ENCODE measurements at regions not wholly inside any gene's neighbourhood (a gene's known extent, or its start where the extent isn't known, plus 50 kb on each side); places are given as distances from the start of the nearest gene placed in this dataset.
"Not testable (repeated sequence)": the region's sequence is repeated elsewhere in the genome, so short reads cannot be mapped to it uniquely, and the experiment has no call there.

DNA sequence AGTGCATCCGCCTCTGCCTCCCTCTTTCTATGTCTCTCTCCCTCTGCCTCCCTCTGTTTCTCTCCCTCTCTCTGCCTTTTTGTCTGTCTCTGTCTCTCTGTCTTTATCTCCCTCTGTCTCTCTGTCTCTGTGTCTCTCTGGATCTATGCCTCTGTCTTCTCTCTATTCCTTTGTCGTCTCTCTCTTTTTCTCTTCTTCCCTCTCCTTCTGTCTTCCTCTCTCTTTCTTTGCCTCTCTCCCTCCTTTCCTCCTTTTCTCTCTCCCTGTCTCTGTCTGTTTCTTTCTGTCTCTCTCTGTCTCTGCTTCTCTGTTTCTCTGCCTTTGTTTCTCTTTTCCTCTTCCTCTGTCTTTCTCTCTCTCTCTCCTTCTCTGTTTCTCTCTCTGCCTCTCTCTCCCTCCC, 678.8 kb upstream of the NRP1 start:
- no peak for DNase-seq

DNA sequence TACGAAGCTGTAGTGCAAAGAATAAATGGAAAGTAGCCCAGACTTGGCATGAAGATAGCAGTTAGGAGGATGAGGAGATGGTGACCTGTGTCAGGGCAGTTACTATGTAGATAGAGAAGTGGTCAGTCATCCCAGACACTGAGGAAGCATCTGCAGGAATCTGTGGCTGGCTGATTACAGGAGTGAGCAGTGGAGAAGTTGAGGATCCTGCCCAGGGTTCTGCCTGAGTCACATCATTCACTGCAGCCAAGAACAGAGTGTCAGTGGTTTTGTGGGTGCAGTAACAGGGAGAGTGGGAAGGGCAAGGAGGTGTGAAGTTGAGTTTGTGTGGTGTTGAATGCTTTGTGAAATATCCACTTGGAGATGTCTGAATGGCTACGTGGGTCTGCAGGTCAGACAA, 676.4 kb upstream of the NRP1 start:
- no peak for DNase-seq

DNA sequence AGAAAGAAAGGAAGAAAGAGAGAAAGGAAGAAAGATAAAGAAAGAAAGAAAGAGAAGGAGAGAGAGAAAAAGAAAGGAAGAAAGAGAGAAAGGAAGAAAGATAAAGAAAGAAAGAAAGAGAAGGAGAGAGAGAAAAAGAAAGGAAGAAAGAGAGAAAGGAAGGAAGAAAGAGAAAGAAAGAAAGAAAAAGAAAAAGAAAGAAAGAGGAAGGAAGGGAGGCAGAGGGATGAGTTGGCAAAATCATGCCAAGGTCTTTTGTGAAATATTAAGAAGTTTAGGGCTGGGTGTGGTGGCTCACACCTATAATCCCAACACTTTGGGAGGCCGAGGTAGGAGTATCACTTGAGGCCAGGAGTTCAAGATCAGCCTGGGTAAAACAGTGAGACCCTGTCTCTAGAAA, 675.8 kb upstream of the NRP1 start:
- DNase-seq = not testable (repeated sequence)

DNA sequence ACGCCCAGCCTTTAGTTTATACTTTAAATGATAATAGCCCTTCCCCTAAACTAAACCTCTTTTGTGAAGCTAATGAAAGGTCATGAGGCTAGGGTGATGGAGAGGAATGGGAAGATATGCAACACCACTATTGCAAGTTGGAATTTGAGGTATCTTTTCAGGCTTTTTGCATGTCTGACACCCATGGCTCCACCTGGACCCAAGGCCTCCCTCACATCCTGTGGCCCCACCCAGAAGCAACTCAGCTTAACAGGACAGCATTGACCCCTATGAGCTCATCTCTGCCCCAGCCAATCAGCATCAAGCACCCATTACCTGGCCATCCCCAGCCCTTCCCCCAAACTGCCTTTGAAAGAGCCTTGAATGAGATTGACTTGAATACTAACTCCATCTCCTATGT, 674.2 kb upstream of the NRP1 start:
- no peak for DNase-seq

DNA sequence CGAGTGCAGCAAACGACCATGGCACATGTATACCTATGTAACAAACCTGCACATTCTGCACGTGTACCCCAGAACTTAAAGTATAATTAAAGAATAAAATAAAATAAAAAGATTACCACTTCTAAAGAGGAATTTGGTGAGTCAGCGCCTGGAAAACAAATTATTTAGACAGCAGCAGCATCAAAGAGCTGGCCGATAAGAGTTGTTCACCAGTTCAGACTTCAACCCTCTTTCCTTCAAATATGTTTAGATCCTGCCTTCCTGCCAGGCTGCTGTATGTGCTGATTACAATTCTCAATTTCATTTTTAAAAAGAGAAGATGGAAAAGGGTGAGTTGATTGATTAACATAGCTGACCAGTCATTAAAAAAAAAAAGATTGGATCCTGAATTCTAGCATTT, 672.0 kb upstream of the NRP1 start:
- no peak for DNase-seq

DNA sequence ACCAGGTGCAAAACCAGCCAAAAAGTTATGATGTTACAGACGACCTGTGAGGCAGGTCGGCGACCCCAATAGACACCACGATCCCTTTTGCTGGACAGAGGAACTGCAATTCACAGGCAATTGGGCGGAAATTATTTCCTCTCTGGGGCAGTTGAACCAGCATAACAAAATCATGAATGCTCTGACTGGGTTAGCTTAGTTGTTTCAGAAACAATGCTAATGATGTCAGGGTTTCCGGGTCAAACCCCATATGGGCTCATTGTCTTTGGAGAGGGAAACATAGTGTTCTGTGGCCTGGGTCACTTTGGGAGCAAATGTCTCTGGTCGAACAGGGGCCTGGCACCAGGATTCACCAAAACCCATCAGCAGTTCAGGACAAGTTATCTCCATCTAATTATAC, 669.1 kb upstream of the NRP1 start:
- no peak for DNase-seq

DNA sequence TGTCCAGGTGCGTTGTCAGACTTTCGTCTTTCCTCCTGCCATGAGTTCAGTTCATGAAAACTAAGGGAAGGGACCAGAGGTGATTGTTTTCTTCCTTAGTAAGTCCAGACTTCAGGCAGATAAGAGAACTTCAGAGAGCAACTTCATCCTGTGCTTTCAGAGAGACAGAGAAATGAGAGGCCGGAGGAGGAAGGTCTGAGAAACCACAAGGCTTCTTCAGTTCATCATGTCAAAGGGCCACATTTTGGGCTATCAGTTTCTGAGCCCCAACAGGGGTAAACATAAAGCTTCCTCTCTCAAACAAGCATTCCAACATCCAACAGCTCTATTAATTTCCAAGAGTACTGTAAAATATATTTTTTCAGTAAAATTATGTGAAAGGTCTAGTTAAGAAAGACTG, 668.4 kb upstream of the NRP1 start:
- no peak for DNase-seq

DNA sequence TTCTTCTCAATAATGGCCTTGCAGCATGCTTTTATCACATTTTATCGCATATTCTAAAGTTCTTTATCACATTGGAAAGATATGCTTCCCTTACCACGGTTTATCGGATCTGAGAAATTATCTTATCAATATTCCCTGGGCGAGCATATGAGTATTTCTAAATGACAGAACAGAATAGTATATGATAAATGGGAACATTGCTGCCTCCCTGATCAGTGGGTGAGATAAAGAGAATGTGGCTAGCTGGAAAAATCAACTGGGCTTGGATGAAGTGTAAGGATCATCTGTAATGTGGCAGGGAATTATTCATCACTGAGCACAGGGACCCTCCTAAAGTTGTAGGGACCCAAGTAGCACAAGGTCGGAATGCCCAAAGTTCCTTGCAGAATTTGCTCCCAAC, 667.4 kb upstream of the NRP1 start:
- DNase-seq = no peak

DNA sequence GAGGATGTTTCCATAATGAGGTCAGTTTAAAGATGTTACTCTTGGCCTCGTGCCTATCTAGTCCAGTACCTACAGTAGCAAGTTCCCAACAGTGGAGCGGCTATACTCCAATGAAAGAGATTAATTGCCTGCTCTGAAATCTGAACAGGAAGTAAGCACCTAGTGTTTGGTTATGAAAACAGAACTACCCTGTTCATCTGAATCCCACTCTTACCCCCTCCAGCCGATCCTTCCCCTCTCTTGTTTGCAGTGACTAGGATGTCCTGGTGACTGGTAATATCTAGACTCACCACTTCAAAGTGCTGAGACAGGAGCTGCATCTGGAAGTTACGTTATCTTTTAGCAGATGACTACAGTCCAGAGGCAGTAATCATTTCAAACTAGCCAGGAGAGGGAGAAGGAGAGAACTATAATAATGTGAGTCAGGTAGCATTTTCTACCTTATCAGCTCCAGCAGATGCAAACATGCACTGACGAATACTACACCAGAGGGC, 666.7 kb upstream of the NRP1 start:
- no peak for DNase-seq

DNA sequence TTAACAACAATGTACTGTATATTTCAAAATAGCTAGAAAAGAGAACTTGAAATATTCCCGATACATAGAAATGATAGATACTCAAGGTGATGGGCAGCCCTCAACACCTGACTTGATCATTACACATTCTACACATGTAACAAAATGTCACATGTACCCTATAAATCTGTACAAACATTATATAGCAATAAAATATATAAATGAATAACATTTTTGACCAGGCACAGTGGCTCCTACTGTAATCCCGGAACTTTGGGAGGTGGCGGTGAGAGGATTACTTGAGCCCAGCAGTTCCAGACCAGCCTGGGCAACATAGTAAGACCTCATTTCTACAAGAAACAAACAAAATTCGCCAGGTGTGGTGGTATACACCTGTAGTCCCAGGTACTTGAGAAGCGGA, 659.5 kb upstream of the NRP1 start:
- no peak for DNase-seq

DNA sequence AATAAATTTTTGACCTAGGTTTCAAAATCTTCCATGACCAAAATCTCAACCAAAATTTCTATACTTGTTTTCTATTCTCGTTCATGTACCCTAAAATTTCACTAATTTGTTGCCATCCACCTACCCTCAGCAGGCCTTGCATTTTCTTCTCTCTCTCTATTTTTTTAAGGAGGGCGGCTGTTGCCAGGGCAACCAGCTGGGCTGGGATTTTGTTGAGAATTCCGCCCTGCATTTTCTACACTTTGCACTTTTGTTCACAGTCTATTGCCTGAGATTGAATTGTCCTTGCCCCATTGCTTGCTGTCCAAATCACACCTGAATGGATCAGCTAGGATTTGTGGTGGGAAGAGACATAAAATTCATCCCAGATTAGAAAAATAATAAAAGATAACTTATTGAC, 657.5 kb upstream of the NRP1 start:
- no peak for DNase-seq

DNA sequence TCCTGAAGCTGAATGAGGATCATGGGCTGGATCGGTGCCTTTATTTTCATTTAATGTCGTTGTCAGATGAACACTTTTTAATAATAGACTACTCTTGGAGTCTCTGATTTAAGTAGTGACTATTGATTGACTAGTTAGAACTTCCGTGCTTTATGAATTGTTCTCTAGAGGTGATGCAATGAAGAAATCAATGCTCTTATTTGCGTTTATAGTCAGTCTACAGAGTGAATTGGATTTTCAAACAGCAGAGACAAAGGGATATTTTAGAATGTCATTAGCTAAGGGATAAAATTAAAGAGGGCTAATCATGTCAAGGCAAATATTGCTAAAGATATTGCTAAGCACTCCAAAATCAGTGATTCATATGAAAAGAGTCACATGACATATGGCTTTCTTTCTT, 652.0 kb upstream of the NRP1 start:
- no peak for DNase-seq

DNA sequence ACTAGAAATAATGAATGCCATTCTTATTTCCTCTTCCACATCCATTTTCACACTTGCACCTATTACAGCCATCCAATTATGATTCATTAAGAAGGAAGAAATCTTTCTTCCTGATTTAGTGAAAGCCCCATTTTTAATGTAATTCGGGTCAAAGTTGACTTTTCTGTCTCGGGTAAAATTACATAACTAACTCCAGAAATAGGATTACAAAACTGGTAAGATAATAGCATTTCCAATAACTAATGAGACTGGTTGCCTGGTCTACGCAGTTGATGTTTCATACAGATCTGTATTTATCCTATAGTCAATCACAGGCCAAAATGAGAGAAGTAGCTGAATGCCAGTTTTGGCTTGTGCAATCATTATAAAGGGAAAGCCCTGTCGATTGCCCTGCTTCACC, 651.5 kb upstream of the NRP1 start:
- no peak for DNase-seq

DNA sequence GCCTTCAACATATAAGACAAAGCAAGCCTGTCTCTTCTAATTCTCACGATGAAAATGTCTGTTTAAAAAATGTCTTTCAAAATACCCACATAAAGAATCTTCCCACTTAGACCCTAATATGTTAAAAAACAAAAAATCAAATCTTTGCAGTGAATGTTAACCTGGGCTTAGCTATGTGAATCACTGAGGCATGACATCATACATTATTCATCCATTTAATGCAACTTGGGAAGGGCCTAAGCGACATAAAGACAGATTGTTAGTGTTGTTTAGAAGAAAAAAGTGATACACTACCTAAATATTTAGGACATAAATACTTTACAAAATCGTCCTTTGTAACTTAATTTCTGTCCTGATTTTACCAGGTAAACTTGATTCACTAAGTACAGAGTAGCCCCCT, 648.5 kb upstream of the NRP1 start:
- DNase-seq = no peak

DNA sequence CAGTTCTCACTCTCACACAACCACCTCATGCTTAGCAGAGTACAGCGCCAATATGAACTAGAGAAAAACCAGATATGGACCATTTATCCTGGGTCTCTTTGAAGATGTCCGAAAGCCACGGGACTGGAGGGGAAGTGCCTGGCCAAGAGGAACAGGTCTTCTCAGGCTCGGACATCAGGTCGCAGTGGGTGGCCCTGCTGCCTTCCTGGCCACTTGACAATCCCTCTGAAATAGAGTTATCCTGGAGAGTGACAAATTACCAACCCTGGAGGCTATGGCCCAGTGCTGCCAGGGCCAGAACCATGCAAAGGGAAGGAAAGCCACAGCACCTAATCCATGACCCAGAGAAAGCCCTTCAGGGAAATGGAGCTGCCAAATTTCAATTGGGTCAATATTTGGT, 646.8 kb upstream of the NRP1 start:
- DNase-seq = no peak

DNA sequence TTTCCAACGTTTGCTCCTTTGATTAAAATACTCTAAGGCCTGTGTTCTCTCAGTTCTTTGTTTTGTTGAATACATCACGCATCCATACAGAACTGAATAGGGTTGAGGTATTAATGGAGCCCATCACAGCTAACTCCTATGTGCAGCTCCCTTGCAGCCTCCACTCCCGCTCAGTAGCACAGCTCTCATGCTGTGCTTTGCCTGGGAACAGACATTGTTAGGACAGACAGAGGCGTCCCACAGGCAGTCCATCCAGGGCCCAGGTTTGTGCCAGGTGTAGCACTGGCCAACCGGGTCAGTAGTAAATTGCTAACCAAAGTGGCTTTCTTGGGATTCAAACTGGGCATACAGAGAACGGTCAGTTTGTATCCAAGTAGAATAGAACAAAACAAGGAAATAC, 644.7 kb upstream of the NRP1 start:
- no peak for DNase-seq

DNA sequence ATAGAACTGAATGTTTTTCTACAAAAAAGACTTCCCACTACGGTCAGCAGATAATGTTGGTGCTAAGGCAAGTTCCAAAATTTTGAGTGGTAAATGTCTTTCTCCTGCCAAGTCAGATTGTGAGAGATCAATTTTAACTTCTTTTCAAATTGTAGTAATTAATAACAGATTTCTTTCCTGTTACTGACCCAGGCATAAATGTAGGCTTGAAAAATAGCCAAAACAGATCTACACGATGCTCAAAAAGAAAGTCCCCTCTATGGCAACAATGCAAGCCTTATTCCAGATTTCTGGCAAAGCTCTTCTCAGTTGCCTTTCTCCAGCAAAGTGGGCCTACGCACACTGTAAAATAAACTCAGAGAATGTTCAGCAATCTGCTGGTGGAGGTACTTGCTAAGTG, 641.0 kb upstream of the NRP1 start:
- DNase-seq = no peak

DNA sequence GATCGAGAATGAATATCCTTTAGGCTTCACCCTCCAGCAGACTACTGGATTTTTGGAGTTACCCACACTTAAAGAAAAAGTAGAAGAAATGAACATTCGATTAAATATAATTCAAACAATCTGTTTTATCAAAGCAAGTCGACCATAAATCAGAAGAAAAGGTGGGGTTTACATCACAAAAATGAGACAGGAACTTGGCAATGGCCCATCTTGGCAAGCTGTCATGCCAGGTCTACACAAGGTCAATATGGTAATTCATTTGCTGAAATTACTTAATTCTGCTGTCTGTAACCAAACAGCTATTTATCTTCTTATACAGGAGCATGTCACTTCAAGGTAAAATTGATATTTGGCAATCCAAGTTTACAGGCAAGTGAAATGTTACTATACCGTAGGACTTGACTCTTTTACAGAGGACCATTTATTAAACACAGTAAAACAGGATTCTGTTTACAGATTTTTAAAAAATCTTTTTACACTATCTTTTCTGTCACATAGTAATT, 640.6 kb upstream of the NRP1 start:
- DNase-seq = no peak

DNA sequence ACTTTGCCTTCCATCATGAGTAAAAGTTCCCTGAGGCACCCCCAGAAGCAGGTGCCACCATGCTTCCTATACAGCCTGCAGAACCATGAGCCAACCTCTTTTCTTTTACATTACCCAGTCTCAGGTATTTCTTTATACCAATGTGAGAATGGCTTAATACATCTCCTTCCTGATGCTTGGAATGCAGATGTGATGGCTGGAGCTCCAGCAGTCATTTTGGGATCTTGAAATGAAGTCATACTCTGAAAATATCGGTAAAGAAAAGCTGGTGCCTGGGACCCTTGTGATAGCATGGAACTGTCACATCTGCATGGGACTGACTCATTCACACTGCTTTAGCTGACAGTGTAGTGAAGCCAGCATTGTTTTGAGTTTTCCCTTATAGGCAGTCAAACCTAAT, 634.5 kb upstream of the NRP1 start:
- no peak for DNase-seq

DNA sequence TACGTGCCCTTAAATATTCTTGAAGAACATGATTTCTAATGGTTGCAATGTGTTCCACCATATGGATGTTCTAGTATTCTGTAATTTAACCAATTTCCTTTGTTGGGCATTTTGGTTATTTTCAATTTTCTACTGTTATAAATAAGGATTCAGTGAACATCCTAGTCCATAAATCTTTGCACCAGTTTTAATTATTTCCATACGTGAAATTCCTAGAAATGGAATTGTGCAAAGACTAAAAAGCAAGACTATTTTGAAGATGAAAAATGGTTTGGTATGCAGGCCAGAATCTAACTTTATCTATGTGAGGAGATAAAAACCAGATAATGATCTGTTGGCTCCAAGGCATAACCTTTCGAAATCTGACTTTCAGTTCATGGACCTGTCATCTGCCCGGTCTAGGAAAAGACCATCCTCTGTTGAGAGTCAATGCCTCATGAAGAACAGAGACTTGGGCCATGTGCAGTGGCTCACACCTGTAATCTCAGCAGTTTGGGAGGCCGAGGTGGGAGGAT, 633.2 kb upstream of the NRP1 start:
- DNase-seq = no peak

DNA sequence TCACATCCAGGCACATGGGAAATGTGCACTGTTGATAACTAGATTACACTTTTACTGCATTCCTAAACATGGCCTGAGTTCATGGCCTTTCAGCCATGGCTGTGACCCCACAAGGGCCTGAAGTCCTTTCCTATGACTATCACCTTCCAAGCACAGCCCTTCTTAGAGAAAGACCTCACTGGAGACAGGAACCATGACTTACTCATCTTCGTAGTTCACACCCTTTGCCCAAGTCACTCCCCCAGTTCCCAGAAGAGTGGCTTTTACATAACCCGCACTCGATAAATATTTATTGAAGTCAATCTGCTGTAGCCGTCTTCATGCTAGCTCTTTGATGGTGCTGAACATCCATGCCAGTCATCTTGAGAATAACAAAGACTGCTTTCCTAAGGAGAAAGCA, 632.5 kb upstream of the NRP1 start:
- no peak for DNase-seq

DNA sequence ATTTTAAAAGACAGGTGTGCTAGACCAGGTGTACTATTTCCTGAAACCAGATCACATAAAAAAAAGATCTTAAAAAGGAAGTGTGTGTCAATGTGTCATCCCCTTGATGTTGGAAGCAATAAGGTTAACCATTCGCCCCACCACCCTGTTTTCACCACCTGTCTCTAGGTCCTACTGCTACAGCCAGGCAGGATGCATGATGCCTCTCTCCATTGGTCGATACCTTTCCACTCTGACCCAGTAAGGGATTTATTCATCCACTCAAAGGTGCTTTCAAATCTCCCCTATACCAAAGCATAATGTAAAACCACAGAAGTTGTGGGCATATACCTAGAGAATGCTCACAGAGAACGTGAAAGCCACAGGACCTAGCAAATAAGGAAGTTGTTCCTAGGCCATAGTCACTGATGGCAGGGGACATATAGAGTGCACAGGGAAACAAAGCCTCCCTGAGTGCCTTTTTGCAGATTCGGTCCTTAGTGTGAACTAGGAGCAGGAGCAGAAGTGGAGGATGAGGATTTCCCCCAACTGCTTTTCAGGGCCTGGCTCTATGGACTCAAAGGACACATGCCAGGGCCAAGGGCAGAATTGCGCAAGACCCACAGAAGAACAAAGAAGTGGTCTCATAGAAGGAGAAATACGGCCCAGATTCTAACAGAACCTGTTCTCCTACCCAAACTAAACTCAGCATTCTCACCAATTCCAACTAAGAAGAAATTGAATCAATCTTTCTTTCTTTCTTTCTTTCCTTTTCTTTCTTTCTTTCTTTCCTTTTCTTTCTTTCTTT, 631.5 kb upstream of the NRP1 start:
- no peak for DNase-seq

DNA sequence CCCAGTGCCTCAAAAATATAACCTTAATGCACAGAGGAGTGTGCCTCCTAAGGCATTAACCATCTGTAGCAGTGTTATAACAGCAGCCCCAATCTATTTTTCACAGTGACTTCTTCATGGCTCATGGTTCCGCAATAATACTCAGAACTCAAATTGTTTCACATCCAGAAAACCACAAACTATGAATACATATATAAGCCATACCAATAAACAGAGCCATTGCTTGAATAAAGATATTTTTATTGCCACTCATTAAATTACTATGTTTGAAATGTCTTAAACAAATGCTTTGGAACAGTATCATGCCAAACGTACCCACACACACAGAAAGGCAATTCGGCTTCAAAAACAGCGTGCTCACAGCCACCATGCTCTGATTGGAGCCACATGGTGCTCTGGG, 629.3 kb upstream of the NRP1 start:
- no peak for DNase-seq

DNA sequence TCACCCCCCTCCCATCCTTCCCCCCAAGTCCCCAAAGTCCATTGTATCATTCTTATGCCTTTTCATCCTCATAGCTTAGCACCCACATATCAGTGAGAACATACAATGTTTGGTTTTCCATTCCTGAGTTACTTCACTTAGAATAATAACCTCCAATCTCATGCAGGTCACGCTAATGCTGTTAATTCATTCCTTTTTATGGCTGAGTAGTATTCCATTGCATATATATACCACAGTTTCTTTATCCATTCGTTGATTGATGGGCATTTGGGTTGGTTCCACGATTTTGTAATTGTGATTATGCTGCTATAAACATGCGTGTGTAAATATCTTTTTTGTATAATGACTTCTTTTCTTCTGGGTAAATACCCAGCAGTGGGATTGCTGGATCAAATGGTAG, 621.9 kb upstream of the NRP1 start:
- DNase-seq = not testable (repeated sequence)

DNA sequence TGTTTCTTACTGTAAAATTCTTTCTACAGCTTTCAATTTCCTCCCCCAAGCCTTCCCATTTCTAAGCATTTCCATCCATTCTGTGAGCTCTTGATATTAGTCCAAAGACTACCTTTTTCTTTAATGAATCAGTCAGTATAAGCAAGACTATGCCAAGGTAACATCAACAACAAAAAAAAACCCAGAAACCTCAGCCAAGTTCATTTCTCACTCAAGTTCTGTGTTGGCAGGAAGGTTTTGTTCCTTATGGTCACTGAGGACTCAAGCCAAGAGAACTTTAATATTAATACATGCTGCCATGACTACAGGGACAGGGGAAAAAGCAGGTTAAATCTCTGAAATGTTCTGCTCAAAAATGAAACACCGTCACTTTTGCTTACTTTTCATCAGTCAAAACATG, 621.2 kb upstream of the NRP1 start:
- DNase-seq = no peak

All from stimulated activated CD4-positive, alpha-beta T cell treated with anti-CD3 and anti-CD28 coated beads, Interleukin-12 subunit alpha, Interleukin-12 subunit beta, amount 100 ng/mL, for 4 hours (primary cell).